Choroid plexus epithelial cell (primary cell): ENCODE measurements at regions not wholly inside any gene's neighbourhood (a gene's known extent, or its start where the extent isn't known, plus 50 kb on each side); places are given as distances from the start of the nearest gene placed in this dataset.

Experiments used
- DNase-seq: peaks from one replicate; pipeline ENCODE4 v3.0.0-alpha.2; 2010; ENCODE audit warnings: low read depth
- H3K4me3 ChIP-seq: 2 replicates; pipeline ENCODE4 v1.5.1; 2011; ENCODE audit warnings: low read depth, mild to moderate bottlenecking, control low read depth, low read length, moderate library complexity
- TF ChIP-seq, protein P1 (sequence below): conservative IDR thresholded peaks from 2 replicates; pipeline ENCODE4 v1.5.1; 2011; ENCODE audit warnings: low read depth, mild to moderate bottlenecking, control low read depth, inconsistent platforms, low read length, moderate library complexity

DNA sequence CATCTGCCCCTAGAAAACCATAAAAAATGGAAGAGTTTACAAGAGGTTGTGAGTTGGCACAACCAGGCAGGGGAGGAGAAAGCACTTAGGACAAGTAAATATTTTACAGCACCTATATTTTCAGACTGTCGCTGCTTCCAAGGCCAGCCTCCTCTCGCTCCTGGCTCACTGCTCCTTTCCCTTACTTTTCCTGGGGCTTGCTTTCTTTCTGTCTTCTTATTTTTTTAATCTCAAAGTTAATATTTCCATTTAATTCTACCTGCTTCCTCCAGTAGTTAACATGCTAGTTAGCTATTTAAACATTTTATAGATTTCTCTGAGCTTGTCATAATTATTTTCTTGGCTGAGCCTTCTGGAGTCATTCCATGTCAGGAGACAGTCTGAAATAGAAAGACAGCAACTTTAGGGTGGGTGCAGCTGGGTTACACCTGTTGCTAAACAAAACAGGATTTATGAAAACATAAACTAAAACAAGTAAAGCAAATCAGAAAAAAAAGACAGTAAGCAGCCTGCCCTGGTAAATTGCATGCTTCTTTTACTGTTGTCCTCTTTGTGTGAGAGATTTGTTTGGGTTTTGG lies 330.1 kb downstream of the DLEU7 start:
- no peak overlapping the region for H3K4me3 ChIP-seq
- TF ChIP-seq, protein P1, sequence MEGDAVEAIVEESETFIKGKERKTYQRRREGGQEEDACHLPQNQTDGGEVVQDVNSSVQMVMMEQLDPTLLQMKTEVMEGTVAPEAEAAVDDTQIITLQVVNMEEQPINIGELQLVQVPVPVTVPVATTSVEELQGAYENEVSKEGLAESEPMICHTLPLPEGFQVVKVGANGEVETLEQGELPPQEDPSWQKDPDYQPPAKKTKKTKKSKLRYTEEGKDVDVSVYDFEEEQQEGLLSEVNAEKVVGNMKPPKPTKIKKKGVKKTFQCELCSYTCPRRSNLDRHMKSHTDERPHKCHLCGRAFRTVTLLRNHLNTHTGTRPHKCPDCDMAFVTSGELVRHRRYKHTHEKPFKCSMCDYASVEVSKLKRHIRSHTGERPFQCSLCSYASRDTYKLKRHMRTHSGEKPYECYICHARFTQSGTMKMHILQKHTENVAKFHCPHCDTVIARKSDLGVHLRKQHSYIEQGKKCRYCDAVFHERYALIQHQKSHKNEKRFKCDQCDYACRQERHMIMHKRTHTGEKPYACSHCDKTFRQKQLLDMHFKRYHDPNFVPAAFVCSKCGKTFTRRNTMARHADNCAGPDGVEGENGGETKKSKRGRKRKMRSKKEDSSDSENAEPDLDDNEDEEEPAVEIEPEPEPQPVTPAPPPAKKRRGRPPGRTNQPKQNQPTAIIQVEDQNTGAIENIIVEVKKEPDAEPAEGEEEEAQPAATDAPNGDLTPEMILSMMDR: no peak
- DNase-seq: no peak

DNA sequence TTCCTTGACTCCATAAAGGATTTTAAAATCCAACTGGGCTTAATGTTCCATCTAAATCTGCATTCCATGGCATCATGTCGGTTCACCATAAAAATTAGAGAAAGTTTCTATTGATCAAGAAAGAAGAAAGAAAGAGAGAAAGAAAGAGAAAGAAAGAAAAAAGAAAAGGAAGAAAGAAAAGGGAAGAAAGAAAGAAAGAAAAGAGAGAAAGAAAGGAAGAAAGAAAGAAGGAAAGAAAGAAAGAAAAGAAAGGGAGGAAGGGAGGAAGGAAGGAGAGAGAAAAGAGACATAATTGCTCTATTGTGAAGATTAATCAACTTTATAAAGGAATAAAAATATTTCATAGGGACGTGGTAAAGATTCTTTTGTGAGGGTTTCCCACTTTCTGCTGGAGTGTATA lies 329.2 kb downstream of the DLEU7 start:
- H3K4me3 ChIP-seq: no peak overlapping the region
- TF ChIP-seq, protein P1: no peak
- no peak for DNase-seq

DNA sequence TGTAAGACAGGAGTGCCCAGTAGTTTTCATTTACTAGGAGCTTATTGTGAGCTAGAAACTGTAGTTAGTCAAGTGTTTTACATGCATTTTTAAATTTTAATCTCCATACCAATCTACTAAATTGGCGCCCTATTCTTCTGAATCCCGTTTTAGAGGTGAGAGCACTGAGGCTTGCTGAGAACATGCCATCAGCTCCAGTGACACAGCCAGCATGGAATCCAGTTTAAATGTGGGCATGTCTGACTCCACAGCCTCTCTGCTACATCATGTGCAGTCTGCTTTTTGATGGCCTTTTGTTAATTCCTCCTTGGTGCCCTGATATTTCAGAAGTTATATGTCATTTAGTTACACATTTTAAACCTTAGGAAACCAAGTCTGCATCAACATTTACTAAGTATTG lies 325.4 kb downstream of the DLEU7 start:
- TF ChIP-seq, protein P1: no peak

DNA sequence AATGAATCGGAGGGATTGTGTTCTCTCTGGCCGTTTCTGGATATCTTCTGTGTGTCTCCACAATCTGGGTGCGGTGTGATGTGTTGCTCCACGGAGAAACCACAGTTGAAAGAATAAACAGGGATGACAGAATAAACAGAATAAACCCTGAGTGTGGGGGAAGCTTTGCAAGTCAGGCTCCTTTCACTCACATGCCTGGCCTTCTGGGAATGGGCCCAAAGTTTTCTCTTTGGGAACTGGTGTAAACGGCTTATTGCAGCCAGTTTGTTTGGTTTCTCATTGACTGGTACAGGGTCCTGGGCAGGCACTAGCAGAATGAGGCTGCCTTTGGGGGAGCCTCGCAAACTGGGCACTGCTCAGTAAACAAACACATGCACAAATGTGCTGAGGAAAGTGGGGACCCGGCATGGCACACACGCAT lies 324.7 kb downstream of the DLEU7 start:
- TF ChIP-seq, protein P1: no peak
- no peak for DNase-seq
- no peak overlapping the region for H3K4me3 ChIP-seq

More for the DNA sequence above, 325.4 kb downstream of the DLEU7 start:
- no peak overlapping the region for H3K4me3 ChIP-seq
- no peak for DNase-seq

DNA sequence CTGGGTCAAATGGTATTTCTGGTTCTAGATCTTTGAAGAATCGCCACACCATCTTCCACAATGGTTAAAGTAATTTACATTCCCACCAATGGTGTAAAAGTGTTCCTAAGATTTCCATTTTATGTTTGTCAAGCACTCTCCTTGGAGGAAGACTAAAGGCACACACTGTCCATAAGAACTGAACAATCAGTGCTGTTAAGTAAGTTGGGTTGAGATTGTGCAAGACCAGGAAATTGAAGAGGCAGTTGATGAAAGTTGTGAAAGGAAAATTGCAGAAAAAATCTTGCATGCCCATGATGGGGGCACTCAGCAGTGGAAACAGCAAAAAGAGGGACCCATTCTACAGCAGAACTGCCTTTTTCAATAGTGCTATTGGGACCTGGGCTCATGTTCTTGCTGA lies 323.6 kb downstream of the DLEU7 start:
- TF ChIP-seq, protein P1: no peak
- H3K4me3 ChIP-seq: no peak overlapping the region

DNA sequence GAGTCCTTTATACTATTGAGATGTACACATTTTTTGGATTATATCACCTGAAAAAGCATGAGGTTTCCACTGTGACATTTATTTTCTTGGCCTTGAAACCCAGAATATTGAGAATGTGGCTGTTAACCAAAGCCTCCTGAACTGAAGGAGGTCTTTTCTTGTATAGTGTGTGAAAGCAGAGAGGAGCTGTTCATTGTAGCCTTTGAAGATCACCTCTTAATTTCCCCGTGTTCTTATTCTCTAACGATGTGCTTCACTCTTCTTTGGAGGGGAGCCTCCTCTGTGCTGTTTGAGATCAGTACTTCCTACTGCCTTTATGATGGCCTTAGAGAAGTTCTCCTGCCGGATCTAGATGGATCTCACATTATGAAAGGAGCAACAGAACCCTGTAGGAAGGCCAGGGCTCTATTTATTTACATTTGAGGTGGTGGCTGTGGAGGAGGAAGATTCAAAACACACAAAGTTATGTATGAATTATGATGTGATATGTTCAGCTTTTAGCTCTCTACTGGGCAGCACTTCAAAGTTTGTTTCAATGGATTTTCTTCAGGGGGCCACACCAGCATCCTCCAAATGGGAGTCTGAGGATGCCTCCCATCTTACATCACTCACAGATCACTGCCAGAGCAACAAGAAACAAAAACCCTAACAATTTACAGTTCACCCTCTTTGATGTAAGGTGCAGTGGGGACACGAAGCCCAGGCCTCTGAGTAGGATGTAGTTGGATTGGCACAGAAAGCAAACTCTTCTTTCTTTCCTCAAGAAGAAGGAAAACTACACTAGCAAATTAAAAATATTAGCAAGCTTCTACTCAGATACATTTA lies 322.3 kb downstream of the DLEU7 start:
- TF ChIP-seq, protein P1: no peak
- no peak for DNase-seq

More for the DNA sequence above, 323.6 kb downstream of the DLEU7 start:
- DNase-seq: peak; percentile 35

DNA sequence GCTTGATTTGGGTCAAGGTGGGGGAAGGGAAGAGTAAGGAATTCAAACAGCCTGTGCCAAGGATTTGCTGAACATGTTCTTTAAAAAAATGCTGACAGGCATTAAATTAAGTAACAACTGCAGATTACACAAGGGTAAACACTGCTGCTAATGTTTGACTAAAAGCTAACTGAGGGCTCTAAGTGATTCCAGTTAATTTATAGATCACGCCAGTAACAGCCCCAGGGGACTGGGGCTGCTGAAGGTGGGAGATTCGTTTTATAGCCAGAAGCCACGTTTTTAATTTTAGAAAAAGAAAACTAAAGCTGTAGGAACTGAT lies 321.7 kb downstream of the DLEU7 start:
- no peak overlapping the region for H3K4me3 ChIP-seq
- DNase-seq: peak; percentile 84
- TF ChIP-seq, protein P1: no peak

More for the DNA sequence above, 322.3 kb downstream of the DLEU7 start:
- H3K4me3 ChIP-seq: no peak overlapping the region
